Stimulated activated naive B cell treated with anti-CD40 and anti-IgM and Interleukin-4, amounts not matched to agents 10 μg/mL and 1 μg/mL and 100 μg/mL, for 72 hours (primary cell): ENCODE measurements at regions not wholly inside any gene's neighbourhood (a gene's known extent, or its start where the extent isn't known, plus 50 kb on each side); places are given as distances from the start of the nearest gene placed in this dataset.
"Not testable (repeated sequence)": the region's sequence is repeated elsewhere in the genome, so short reads cannot be mapped to it uniquely, and the experiment has no call there.

Experiments
- ATAC-seq, 2 donors: fragments of 150-1000 bp; cut with Tn5 transposase; replicated peaks; 2 replicates each; pipeline ENCODE4 v1.10.0; 2021; ENCODE audit warnings: moderate library complexity in 1 of 2
- DNase-seq: peaks from one replicate; pipeline ENCODE4 v3.0.0; 2021
- H3K27ac Mint-ChIP-seq: one replicate; pipeline ENCODE4 v1.8.0; 2022; ENCODE audit warnings: mild to moderate bottlenecking, mixed read lengths
- H3K27me3 Mint-ChIP-seq, 2 donors: one replicate each; pipeline ENCODE4 v1.8.0; 2022; ENCODE audit warnings: mixed read lengths in 2 of 2
- H3K36me3 Mint-ChIP-seq, 2 donors: one replicate each; pipeline ENCODE4 v1.8.0; 2022; ENCODE audit warnings: mixed read lengths in 2 of 2, mild to moderate bottlenecking in 1 of 2
- H3K4me1 Mint-ChIP-seq, 2 donors: one replicate each; pipeline ENCODE4 v1.8.0; 2022; ENCODE audit warnings: mixed read lengths in 2 of 2, mild to moderate bottlenecking in 1 of 2
- H3K4me3 Mint-ChIP-seq, 2 donors: one replicate each; pipeline ENCODE4 v1.8.0; 2022; ENCODE audit warnings: mild to moderate bottlenecking in 2 of 2, mixed read lengths in 2 of 2, moderate library complexity in 1 of 2
- H3K9me3 Mint-ChIP-seq, 2 donors: one replicate each; pipeline ENCODE4 v1.8.0; 2022; ENCODE audit warnings: mixed read lengths in 2 of 2, mild to moderate bottlenecking in 1 of 2

DNA sequence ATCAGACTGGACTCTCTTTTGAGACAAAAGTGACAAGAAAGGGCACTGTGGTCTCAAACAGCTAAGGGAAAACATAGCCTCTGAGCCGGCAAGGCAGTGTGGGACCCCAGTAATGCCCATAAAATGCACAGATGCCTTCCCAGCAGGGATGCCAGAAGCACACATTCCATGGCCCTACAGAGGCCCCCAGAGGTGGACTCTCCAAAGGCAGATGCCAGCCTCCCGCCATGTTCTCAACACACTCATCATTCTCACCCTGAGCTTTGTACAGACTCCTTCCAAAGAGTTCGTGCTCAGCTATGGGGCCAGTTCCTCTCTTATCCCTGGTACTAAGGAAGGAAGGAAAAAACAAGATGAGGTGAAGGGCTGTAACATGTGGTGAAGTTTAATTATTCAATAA is 67.1 kb upstream of the ATP12A start:
- Mint-ChIP-seq H3K27me3 (peaks cover 0 to 4% of the 10 kb centered on the region in 2 donors), H3K27ac (no peak overlapping the region), H3K36me3 (no peaks in the 10 kb centered on the region), H3K4me3 (no peak overlapping the region), H3K9me3 (no peaks in the 10 kb centered on the region), H3K4me1 (peaks cover 2 to 6% of the 10 kb centered on the region in 2 donors)
- ATAC-seq (no peak), DNase-seq (no peak)

DNA sequence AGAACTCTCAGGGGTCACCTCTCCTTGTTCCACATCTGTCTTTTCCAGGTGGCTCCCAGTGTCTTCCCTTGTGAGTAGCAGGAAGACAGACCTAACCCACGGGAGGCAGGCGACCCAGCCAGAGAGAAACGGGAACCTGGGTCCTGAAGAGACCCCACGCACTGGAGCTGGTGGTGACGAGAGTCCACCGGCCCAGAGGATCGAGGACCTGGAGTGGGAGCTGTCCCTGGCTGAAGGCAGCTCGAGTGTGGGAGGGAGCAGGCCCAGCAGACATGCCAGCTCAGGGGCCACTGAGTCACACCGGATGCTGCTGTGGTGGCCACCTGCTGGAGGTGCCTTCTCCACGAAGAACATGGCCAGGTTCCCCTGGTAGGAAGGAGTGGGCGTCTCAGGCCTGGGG is 66.5 kb upstream of the ATP12A start:
- ATAC-seq (no peak), DNase-seq (no peak)
- no peaks in the 10 kb centered on the region for H3K9me3 Mint-ChIP-seq
- no peak overlapping the region for H3K4me3 Mint-ChIP-seq
- no peaks in the 10 kb centered on the region for H3K36me3 Mint-ChIP-seq
- H3K27me3 Mint-ChIP-seq = peaks cover 0 to 4% of the 10 kb centered on the region in 2 donors
- H3K27ac Mint-ChIP-seq = no peak overlapping the region
- peaks cover 8 to 12% of the 10 kb centered on the region in 2 donors for H3K4me1 Mint-ChIP-seq

DNA sequence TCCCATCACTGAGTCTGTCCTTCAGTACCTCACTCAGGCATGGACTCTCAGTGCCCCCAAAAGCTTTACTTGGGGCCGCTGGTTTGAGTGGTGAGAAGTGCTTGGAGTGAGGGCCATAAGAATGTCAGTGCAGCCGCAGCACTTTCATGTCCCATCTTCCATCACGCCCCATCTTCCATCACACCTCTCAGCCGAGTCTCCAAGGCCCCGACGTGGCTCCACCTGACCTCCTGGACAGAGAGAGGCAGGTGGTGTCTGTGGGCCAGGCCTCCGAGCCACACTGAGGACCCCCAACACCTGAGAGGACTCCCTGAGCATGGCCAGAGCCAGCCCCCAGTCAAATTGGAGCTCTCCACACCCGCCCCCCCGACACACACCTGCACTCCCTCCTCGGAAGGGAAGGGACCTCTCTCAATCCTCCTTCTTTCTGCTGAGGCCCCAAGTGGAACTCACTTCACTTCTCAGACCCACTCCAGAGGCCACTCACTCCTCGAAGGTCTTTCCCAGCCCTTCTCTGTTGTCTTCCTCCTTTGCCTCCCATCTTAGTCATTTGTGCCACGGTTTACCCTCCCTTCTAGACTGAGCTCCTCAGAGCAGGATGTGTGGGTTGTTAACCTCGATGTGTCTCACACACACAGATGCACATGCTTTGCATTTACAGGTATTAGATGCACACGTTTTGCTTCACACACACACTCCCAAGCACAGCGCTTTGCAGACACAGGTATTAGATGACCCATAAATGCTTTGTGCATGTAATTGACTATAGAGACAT is 65.7 kb upstream of the ATP12A start:
- peaks cover 13 to 14% of the 10 kb centered on the region in 2 donors for H3K4me1 Mint-ChIP-seq
- no peaks in the 10 kb centered on the region for H3K36me3 Mint-ChIP-seq
- peaks cover 0 to 4% of the 10 kb centered on the region in 2 donors for H3K27me3 Mint-ChIP-seq
- H3K4me3 Mint-ChIP-seq = no peak overlapping the region
- no peak for DNase-seq
- H3K27ac Mint-ChIP-seq = no peak overlapping the region
- no peak for ATAC-seq
- no peaks in the 10 kb centered on the region for H3K9me3 Mint-ChIP-seq

DNA sequence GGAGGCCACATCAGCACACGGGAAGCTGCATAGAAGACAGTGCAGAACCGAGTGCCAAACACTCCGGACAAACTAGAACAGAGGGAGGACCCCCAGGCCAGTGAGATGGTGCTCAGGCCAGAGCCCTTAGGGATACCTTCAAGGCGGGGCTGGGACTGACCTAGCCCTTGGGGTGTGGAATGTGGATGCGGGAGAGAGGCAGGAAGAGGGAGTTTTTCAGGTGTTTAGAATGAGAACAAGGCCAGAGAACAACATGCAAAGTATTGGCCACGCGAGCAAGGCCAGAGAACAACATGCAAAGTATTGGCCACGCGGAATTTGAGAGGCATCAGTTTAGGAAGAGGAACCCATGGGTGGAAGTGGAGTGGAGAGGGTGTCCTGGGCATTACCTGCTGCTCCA is 65.1 kb upstream of the ATP12A start:
- H3K9me3 Mint-ChIP-seq = no peaks in the 10 kb centered on the region
- DNase-seq (no peak), ATAC-seq (no peak)
- peaks cover 0 to 4% of the 10 kb centered on the region in 2 donors for H3K27me3 Mint-ChIP-seq
- H3K4me3 Mint-ChIP-seq = no peak overlapping the region
- no peaks in the 10 kb centered on the region for H3K36me3 Mint-ChIP-seq
- H3K4me1 Mint-ChIP-seq = peaks cover 13 to 15% of the 10 kb centered on the region in 2 donors
- no peak overlapping the region for H3K27ac Mint-ChIP-seq

DNA sequence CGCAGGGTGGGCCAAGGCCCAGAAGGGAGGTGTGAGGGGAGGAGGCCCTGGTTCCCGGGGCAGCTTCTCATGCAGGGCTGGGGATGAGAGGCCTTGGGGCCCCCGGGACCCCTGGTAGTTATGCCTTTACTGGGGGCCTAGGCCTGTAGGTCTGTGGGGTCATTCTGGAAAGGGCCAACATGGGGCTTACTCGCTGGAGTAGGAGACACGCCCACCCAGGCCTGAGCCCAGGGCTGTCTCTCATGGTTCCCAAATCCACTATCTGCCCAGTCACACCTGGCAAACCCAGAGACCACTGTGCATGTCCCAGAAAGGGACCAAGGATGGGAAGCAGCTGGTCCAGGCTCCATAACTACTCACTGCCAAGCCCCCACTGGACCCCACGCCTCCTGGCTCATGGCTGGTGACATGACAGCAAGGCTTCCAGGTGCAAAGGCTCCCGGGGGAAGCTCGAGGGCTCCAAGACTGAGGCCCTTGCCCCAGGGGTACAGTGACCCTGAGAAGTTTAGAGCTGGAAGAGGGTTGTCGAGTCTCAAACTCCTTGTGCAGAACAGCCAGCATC is 64.2 kb upstream of the ATP12A start:
- DNase-seq (no peak), ATAC-seq (no peak)
- Mint-ChIP-seq H3K36me3 (no peaks in the 10 kb centered on the region), H3K4me3 (no peak overlapping the region), H3K27ac (no peak overlapping the region), H3K27me3 (peaks cover 0 to 4% of the 10 kb centered on the region in 2 donors), H3K4me1 (peaks cover 13 to 15% of the 10 kb centered on the region in 2 donors), H3K9me3 (no peaks in the 10 kb centered on the region)

DNA sequence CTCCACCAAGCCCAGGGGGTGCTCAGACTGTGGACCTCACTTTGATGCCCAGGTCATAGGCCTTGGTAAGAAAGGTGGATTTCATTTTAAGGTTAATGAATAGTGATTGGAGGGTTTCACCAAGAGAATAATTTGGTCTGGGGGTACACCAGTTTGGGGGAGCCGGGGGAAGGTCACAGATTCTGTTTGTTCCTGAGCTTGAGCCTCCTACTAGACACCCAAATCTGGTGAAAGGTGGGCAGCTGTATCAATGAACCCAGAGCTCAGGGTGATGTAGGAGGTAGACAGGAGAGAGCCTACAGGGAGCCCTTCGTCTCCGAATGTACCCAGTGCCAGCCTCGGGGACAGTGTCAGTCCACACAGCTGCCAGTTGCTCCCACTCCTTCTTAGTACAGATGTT is 63.7 kb upstream of the ATP12A start:
- Mint-ChIP-seq H3K36me3 (no peaks in the 10 kb centered on the region), H3K4me1 (peaks cover 13 to 15% of the 10 kb centered on the region in 2 donors), H3K4me3 (no peak overlapping the region), H3K27me3 (peaks cover 0 to 2% of the 10 kb centered on the region in 2 donors), H3K27ac (no peak overlapping the region), H3K9me3 (no peaks in the 10 kb centered on the region)
- no peak for ATAC-seq
- no peak for DNase-seq

DNA sequence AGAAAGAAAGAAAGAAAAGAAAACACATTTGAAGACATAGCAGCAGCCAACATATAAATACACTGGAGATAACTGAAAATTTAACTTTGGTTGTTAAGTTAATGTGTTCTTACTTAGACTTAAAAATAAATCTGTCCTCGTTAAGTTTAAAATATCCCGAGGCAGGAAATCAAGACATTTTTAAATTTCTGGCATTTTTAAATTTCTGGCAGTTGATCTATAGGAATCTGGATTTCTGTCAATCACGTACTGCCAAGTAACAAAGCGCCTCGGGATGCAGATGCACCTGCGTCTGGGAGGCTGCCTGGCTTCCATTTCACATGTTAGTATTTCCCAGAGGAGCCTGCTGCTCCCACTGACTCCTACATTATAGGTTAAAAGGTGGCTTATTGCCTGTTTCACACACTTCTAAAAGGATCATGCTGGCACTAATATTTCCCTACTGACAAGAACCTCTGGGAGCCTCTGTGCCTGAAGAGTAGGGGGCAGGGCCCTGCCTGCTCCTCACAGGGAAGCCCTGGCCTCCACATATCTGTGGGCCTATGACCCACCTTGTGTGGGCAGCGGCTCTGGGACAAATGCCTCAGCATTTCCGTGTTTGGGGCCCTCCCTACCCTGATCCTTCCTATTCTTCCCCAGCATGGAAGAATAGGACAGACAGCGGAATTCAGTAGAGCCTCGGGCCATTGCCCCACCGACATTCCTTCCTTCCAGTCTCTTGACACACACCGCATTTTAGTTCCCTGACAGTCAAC is 62.8 kb upstream of the ATP12A start:
- H3K4me1 Mint-ChIP-seq = peaks cover 13 to 15% of the 10 kb centered on the region in 2 donors
- no peaks in the 10 kb centered on the region for H3K9me3 Mint-ChIP-seq
- H3K4me3 Mint-ChIP-seq = no peak overlapping the region
- DNase-seq (no peak), ATAC-seq (no peak)
- H3K36me3 Mint-ChIP-seq = no peaks in the 10 kb centered on the region
- H3K27ac Mint-ChIP-seq = no peak overlapping the region
- H3K27me3 Mint-ChIP-seq = no peaks in the 10 kb centered on the region

DNA sequence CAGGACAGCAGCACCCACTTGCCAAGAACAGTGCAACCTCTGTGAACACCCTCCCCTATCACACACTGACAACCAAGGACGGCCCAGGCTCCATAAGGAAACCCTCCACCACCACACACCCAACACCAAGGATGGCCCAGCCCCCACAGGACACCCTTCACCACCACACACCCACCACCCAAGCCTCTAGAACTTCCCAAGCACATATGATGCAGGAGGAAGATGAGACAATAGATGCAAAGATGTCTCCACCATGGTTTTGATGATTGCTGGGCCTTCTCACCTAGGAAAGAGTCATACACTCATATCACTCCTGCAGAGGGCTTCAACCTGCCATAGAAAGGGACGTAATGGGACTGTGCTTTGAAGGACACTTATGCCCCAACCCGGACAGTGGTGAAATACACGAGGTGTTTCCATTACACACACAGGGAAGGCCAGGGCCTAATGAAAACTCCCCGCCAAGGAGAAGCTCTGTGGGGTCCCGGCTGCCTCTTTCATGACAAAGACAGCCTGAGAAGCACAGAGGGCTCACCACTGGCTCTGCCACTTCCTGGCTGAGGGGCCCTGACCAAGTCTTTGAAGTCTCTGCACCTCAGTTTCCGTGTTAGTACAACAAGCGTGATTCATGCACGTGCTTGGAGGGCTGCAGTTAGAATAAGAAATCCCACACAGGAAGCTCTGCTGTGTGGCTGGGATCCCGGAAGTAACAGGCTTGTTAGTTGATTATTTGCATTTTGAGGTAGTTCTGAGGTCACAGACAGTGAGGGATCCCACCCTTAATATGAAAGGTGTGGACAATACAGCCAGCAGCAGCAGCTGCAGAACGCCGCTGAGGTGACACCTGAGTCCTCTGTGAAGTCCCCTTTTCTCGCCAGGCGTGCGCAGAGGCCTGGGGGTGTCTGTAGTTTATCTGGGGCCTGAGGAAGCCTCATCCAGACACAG is 61.9 kb upstream of the ATP12A start:
- H3K27me3 Mint-ChIP-seq = no peaks in the 10 kb centered on the region
- peak overlapping the region; percentile 44 for H3K27ac Mint-ChIP-seq
- H3K9me3 Mint-ChIP-seq = no peaks in the 10 kb centered on the region
- no peaks in the 10 kb centered on the region for H3K36me3 Mint-ChIP-seq
- ATAC-seq (peak; percentile 77 to 84), DNase-seq (peak; percentile 18)
- H3K4me1 Mint-ChIP-seq = peaks cover 13 to 15% of the 10 kb centered on the region in 2 donors
- no peak overlapping the region for H3K4me3 Mint-ChIP-seq

DNA sequence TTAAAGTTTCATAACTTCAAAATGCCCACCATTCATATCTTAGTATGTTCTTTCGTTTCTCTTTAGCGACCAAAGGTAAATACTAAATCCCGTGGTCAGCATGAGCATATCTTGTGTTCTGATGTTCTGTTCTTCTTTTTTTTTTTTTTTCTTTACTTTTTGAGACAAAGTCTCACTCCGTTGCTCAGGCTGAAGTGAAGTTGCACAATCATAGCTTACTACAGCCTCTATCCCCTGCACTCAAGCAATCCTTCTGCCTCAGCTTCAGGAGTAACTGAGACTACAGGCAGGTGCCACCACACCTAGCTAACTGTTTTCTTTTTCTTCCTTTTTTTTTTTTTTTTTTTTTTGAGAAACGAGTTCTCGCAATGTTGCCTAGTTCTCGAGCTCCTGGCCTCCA is 60.9 kb upstream of the ATP12A start:
- H3K4me1 Mint-ChIP-seq = peaks cover 13 to 17% of the 10 kb centered on the region in 2 donors
- H3K9me3 Mint-ChIP-seq = no peaks in the 10 kb centered on the region
- H3K27ac Mint-ChIP-seq = no peak overlapping the region
- no peaks in the 10 kb centered on the region for H3K27me3 Mint-ChIP-seq
- no peak for DNase-seq
- H3K4me3 Mint-ChIP-seq = no peak overlapping the region
- ATAC-seq = no peak
- no peaks in the 10 kb centered on the region for H3K36me3 Mint-ChIP-seq

DNA sequence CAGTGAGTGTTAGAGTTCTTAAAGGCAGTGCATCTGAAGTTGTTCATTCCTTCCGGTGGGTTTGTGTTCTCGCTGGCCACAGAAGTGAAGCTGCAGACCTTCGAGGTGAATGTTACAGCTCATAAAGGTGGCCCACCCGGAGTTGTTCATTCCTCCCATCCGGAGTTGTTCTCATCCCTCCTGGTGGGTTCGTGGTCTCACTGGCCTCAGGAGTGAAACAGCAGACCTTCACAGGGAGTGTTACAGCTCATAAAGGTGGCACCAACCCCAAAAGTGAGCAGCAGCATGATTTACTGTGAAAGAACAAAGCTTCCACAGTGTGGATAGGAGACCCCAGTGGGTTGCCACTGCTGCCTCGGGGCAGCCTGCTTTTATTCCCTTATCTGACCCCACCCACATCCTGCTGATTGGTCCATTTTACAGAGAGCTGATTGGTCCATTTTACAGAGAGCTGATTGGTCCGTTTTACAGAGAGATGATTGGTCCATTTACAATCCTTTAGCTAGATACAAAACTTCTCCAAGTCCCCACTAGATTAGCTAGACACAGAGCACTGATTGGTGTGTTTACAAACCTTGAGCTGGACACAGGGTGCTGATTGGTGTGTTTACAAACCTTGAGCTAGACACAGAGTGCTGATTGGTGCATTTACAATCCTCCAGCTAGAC is 57.6 kb upstream of the ATP12A start:
- not testable (repeated sequence) for H3K36me3 Mint-ChIP-seq, H3K27me3 Mint-ChIP-seq, H3K27ac Mint-ChIP-seq, ATAC-seq, DNase-seq, H3K9me3 Mint-ChIP-seq, H3K4me3 Mint-ChIP-seq
- peaks cover 27 to 37% of the 10 kb centered on the region in 2 donors for H3K4me1 Mint-ChIP-seq

DNA sequence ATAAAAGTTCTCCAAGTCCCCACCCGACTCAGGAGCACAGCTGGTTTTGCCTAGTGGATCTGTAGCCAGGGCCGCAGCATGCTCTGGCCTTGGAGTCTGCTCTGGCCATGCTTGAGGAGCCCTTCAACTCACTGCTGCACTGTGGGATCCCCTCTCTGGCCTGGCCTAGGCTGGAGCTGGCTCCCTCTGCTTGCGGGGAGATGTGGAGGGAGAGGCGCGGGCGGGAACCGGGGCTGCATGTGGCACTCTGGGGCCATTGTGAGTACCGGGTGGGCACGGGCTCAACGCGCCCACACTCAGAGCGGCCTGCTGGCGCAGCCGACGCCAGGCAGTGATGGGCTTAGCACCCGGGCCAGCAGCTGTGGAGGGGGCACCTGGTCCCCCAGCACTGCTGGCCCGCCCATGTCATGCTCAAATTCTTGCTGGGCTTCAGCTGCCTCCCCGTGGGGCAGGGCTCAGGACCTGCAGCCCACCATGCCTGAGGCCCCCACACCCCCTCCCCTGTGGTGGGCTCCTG is 57.0 kb upstream of the ATP12A start:
- Mint-ChIP-seq H3K27ac (no peak overlapping the region), H3K27me3 (no peaks in the 10 kb centered on the region), H3K4me3 (no peak overlapping the region), H3K9me3 (no peaks in the 10 kb centered on the region), H3K4me1 (peaks cover 23 to 35% of the 10 kb centered on the region in 2 donors), H3K36me3 (peaks cover 0 to 2% of the 10 kb centered on the region in 2 donors)
- ATAC-seq (no peak), DNase-seq (no peak)

DNA sequence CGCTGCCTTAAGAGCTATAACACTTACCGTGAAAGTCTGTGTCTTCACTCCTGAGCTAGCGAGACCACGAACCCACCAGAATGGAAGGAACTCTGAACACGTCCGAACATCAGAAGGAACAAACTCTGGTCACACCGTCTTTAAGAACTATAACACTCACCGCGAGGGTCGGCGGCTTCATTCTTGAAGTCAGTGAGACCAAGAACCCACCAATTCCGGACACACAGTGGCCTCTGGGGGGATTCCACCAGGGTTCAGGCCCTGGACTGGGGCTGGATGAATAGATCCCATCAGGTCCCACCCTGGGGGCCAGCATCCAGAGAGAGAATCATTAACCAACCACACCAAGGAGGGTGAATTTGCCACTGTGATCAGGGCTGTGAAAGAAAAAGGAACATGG is 55.8 kb upstream of the ATP12A start:
- no peak for DNase-seq
- ATAC-seq = no peak
- peaks cover 16 to 24% of the 10 kb centered on the region in 2 donors for H3K4me1 Mint-ChIP-seq
- no peaks in the 10 kb centered on the region for H3K27me3 Mint-ChIP-seq
- no peak overlapping the region for H3K4me3 Mint-ChIP-seq
- no peaks in the 10 kb centered on the region for H3K9me3 Mint-ChIP-seq
- H3K27ac Mint-ChIP-seq = peak overlapping the region; percentile 89
- peaks cover 0 to 2% of the 10 kb centered on the region in 2 donors for H3K36me3 Mint-ChIP-seq

DNA sequence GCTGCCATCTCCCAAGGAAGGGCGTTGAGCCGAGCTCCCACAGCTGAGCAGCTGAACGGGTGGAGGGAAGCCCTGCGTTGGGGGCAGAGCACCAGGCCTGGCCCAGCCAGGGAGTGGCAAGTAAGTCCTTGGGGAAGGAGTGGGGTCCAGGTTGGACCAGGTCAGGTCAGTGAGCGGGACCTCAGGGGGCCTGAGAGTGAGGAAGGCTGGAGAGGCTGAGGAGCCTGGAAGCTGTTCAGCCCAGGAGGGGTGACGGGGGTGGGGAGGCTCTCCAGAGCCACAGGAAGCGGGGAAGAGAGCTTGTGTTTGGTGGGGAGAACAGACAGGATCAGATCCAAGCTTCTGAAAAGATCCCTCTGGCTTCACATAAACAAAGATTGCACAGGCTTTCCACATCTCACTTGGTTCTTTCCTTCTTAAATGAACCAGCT is 55.4 kb upstream of the ATP12A start:
- H3K36me3 Mint-ChIP-seq = peaks cover 0 to 2% of the 10 kb centered on the region in 2 donors
- no peaks in the 10 kb centered on the region for H3K9me3 Mint-ChIP-seq
- ATAC-seq (no peak), DNase-seq (no peak)
- H3K4me3 Mint-ChIP-seq = no peak overlapping the region
- H3K27ac Mint-ChIP-seq = peak overlapping the region; percentile 89
- peaks cover 16 to 22% of the 10 kb centered on the region in 2 donors for H3K4me1 Mint-ChIP-seq
- H3K27me3 Mint-ChIP-seq = no peaks in the 10 kb centered on the region
